Uterus (tissue), 3 donors: ENCODE measurements at regions not wholly inside any gene's neighbourhood (a gene's known extent, or its start where the extent isn't known, plus 50 kb on each side); places are given as distances from the start of the nearest gene placed in this dataset.
A peak's percentile ranks its signal among the peaks of the same experiment; 100 is the strongest.

Experiments
- DNase-seq, 2 donors: peaks; one replicate each; pipeline ENCODE4 v3.0.0-alpha.2; 2019 to 2020
- H3K27ac ChIP-seq, 2 donors: fragments of 200-600 bp; sonication (generic); 1 replicate in 1 of 2; 2 replicates in 1 of 2; pipeline ENCODE4 v1.5.1; 2016 to 2018
- H3K27me3 ChIP-seq, 2 donors: fragments of 200-600 bp; sonication (generic); one replicate each; pipeline ENCODE4 v1.5.1; 2018 to 2019; ENCODE audit warnings: control low read depth in 1 of 2
- H3K36me3 ChIP-seq, 2 donors: fragments of 200-600 bp; sonication (generic); one replicate each; pipeline ENCODE4 v1.5.1; 2019; ENCODE audit warnings: control low read depth in 1 of 2
- H3K4me1 ChIP-seq, 2 donors: fragments of 200-600 bp; sonication (generic); one replicate each; pipeline ENCODE4 v1.5.1; 2018 to 2019; ENCODE audit warnings: control low read depth in 1 of 2
- H3K4me3 ChIP-seq, 2 donors: fragments of 200-600 bp; sonication (generic); 1 replicate in 1 of 2; 2 replicates in 1 of 2; pipeline ENCODE4 v1.5.1; 2018 to 2019; ENCODE audit warnings: mild to moderate bottlenecking in 1 of 2
- H3K9me3 ChIP-seq, 2 donors: fragments of 200-600 bp; sonication (generic); one replicate each; pipeline ENCODE4 v1.5.1; 2019; ENCODE audit warnings: control low read depth in 1 of 2
- CTCF ChIP-seq, 4 experiments: fragments of 200-600 bp in 2 of 4; fragments of 450-650 bp in 2 of 4; sonication (generic) in 2 of 4; IDR thresholded peaks; one replicate each; pipeline ENCODE4 v1.5.1; 2016 to 2019; ENCODE audit warnings: antibody characterized with exemption in 4 of 4, mild to moderate bottlenecking in 2 of 4, moderate library complexity in 1 of 4
- POLR2A ChIP-seq, 2 donors: fragments of 450-650 bp; IDR thresholded peaks; one replicate each; pipeline ENCODE4 v1.6.1; 2016; ENCODE audit warnings: antibody characterized with exemption in 2 of 2, mild to moderate bottlenecking in 1 of 2, moderate library complexity in 1 of 2
- intact Hi-C: fragments of 100-400 bp; cut with DNase I; formaldehyde crosslinking; loops from one replicate; pipeline ENCODE4 v1.15.1; 2023; ENCODE audit warnings: low total_unique reads
- donor health status: DM: yes; HTN: yes; CAD: no.

- H3K9me3 ChIP-seq = no peaks in the 10 kb centered on the region
- H3K36me3 ChIP-seq = no peaks in the 10 kb centered on the region
- TF ChIP-seq CTCF (IDR thresholded peaks at IDR 0.05) = no peak
- no peak for TF ChIP-seq POLR2A (IDR thresholded peaks at IDR 0.05)
- peak in 1 of 2 donors; percentile 6 for DNase-seq
- H3K4me3 ChIP-seq = no peak overlapping the region
- intact Hi-C loops = no loop called here
- no peaks in the 10 kb centered on the region for H3K4me1 ChIP-seq
- H3K27me3 ChIP-seq = no peaks in the 10 kb centered on the region
- H3K27ac ChIP-seq = no peak overlapping the region
Observed at GRCh38 chr9:94159069-94159939, 75.0 kb downstream of the PTPDC1 start.

GRCh38 chr9:94160594-94161501 is 76.6 kb downstream of the PTPDC1 start:
- Histone ChIP-seq H3K27ac (no peak overlapping the region), H3K36me3 (no peaks in the 10 kb centered on the region), H3K4me3 (no peak overlapping the region), H3K9me3 (no peaks in the 10 kb centered on the region), H3K27me3 (no peaks in the 10 kb centered on the region), H3K4me1 (no peaks in the 10 kb centered on the region)
- TF ChIP-seq CTCF (IDR thresholded peaks at IDR 0.05) = no peak
- no peak for TF ChIP-seq POLR2A (IDR thresholded peaks at IDR 0.05)
- DNase-seq = no peak
- intact Hi-C loops = loop anchor here (10.0 kb wide), 1 partner anchor 706 kb away; the partner anchor contains the start of genes FAM120A and FAM120AOS

- Histone ChIP-seq H3K27me3 (no peaks in the 10 kb centered on the region), H3K4me3 (no peak overlapping the region), H3K4me1 (no peaks in the 10 kb centered on the region), H3K27ac (no peak overlapping the region), H3K36me3 (no peaks in the 10 kb centered on the region), H3K9me3 (no peaks in the 10 kb centered on the region)
- DNase-seq = no peak
- intact Hi-C loops = loop anchor here (10.0 kb wide), 1 partner anchor 707 kb away; the partner anchor contains the start of genes FAM120A and FAM120AOS
- TF ChIP-seq CTCF (IDR thresholded peaks at IDR 0.05) (no peak), POLR2A (IDR thresholded peaks at IDR 0.05) (no peak)
Observed at GRCh38 chr9:94161673-94162072, 77.4 kb downstream of the PTPDC1 start.

- H3K4me3 ChIP-seq = peak overlapping the region in 1 of 2 donors; percentile 10
- no peaks in the 10 kb centered on the region for H3K9me3 ChIP-seq
- no peaks in the 10 kb centered on the region for H3K27me3 ChIP-seq
- H3K4me1 ChIP-seq = no peaks in the 10 kb centered on the region
- TF ChIP-seq POLR2A (IDR thresholded peaks at IDR 0.05) (no peak), CTCF (IDR thresholded peaks at IDR 0.05) (no peak)
- intact Hi-C loops = loop anchor here (10.0 kb wide), 1 partner anchor 710 kb away; the partner anchor contains the start of genes FAM120A and FAM120AOS
- peak overlapping the region; percentile 74 to 100 for H3K27ac ChIP-seq
- no peaks in the 10 kb centered on the region for H3K36me3 ChIP-seq
- DNase-seq = no peak
Observed at GRCh38 chr9:94164806-94165549, 80.7 kb downstream of the PTPDC1 start.
